AG09319 (cell line): ENCODE measurements at regions not wholly inside any gene's neighbourhood (a gene's known extent, or its start where the extent isn't known, plus 50 kb on each side); places are given as distances from the start of the nearest gene placed in this dataset.

Source experiments
- DNase-seq: peaks from one replicate; pipeline ENCODE4 v3.0.0-alpha.2; 2010; ENCODE audit warnings: low read depth; ENCODE audit errors: extremely low read depth
- TF ChIP-seq, protein P1 (sequence below): IDR thresholded peaks from 2 replicates; pipeline ENCODE4 v1.5.1; 2011; ENCODE audit warnings: low read depth, mild to moderate bottlenecking, inconsistent platforms, low read length, moderate library complexity

DNA sequence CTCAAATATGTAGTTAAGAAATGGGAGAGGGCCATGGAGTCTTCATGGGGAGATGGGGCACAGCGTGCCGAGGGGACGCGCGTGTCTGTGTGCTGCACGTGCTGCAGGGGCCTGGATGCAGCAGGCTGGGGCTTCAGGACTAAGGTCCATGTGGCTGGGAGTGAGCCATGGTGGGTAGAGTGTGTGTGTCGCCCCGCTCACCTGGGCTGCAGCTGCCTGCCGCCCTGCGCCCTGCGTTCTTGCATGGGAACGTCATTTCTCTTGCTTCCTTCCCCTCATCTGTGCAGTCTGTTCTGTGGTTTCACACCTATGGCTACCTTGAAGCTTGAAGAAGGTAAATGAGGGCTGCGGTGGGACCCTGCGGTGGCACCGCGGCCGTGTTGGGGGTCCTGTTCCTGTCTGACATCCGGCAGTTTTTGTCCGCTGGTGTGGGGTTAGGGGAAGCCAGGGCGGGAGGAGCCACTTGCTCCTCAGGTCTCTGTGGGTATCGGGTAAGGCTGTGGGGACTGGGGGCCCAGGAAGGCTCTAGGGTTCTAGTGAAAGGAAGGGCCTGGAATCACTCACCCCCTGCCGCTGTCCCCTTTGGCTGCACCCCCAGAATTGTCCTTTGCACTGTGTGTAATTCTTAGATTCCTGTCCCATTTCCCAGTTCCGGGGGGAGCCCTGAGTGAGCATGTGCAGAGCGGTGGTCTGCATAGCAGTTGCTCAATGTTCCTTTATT, 54.1 kb upstream of the HS6ST1 start:
- DNase-seq, result no peak

DNA sequence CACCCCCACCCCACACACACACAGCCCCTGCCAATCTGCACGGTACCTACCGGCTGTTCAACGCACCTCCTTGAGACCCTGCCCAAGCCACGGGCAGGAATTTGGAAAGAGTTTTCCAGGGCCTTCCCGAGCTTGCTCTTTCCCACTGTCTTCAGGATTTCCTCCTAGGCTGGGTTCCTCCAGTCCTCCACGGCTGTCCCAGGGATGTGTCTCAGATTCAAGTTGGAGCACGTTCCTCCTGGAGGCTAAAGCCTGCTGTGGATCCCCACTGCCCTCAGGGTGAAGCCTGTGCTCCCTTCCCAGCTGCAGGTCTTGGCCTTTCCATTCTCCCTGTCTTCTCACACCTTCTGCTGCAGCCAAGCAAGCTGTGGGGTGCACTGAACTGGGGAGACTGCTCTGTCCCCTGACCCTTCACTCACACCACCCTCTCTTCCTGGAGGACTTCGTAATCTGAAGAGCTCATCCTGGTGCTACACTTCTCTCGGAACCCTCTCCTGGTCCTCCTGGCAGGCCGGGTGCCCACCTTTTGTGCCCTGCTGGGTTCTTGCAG, 54.9 kb upstream of the HS6ST1 start:
- DNase-seq, result no peak
- TF ChIP-seq, protein P1, sequence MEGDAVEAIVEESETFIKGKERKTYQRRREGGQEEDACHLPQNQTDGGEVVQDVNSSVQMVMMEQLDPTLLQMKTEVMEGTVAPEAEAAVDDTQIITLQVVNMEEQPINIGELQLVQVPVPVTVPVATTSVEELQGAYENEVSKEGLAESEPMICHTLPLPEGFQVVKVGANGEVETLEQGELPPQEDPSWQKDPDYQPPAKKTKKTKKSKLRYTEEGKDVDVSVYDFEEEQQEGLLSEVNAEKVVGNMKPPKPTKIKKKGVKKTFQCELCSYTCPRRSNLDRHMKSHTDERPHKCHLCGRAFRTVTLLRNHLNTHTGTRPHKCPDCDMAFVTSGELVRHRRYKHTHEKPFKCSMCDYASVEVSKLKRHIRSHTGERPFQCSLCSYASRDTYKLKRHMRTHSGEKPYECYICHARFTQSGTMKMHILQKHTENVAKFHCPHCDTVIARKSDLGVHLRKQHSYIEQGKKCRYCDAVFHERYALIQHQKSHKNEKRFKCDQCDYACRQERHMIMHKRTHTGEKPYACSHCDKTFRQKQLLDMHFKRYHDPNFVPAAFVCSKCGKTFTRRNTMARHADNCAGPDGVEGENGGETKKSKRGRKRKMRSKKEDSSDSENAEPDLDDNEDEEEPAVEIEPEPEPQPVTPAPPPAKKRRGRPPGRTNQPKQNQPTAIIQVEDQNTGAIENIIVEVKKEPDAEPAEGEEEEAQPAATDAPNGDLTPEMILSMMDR, result no peak

More for the DNA sequence above, 54.1 kb upstream of the HS6ST1 start:
- TF ChIP-seq, protein P1, result no peak

DNA sequence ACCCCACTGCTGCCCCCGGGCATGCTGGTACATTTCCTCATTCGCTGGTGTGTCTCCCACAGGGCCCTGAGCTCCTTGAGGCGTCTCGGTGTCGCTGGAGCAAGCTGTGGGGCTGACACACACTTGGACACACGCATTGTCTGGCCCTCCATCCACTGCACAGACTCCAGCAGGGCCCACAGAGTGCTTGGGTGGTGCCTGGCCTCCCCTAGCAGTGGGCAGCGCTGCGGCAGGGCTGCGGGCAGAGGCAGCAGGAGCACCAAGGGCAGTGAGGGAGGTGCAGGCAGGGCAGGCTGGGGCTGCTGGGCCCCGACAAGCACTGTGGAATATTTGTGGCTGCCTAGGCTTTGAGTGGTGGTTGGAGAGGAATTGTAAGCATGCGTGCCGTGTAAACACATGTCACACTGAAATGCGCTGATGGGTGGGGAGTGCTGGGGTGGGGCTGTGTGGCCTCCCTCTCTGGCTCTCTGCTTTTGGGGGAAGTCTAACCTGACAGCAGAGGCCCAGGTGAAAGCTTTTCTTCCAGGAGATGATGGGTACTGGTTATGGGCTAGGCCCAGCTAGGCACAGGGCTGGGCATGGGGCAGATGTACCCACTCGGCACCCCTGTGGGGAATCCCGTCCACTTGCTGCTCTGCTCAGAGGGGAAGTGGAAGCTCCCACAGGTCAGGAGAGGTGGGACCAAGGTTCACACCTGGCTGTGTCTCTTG, 55.5 kb upstream of the HS6ST1 start:
- DNase-seq, result peak; percentile 51
- TF ChIP-seq, protein P1, result no peak

DNA sequence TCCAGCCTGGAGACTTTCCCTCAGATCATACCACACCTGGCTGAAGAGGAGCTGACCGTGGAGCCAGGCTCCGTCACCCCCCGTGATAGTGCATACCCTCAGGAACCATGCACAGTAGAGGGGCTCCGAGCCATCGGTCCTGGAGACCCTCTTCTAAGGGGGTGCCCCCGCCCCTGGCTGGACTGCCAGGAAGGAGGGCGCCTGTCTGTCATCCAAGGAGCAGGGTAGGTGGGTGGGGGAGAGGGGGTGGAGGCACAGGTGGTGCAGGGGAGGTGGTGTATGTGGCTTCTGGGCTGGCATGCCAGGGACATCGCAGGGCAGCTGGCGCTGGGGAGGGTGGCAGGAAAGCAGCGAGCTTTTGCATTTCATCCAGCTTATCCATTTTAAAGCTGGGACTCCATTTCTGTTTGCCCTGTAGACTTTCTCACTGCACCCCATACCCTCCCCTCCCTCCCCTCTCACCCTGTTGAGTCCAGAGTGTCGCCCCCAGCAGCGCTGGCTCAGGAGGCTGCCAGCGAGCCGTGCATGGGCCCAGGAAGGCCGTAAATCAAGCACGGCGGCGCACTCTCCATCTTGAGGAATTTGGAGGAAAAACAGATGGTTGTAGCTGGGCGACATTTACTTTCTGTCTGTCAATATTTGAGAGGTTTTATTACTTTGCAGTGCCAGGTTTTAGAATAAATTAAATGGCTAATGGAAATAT, 56.2 kb upstream of the HS6ST1 start:
- no peak for DNase-seq
- TF ChIP-seq, protein P1, result no peak

DNA sequence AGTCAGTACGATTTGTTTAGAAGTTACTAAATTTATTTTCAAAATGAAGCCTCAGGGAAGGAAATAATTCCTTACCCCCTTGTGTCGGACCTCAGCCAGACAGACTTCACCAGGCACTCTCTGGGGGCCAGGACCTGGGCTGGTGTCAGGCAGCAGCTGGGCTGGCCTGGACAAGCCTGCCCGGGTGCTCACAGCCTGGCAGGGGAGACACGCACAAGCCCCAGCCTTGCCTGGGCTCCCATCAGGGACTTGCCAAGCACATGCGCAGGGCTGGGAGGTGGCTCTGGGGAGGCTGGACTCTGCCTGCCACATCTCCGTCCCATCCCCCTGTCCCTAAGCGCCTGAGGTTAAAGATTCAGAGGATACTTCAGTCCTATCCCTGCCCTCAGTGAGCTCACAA, 56.8 kb upstream of the HS6ST1 start:
- no peak for DNase-seq

DNA sequence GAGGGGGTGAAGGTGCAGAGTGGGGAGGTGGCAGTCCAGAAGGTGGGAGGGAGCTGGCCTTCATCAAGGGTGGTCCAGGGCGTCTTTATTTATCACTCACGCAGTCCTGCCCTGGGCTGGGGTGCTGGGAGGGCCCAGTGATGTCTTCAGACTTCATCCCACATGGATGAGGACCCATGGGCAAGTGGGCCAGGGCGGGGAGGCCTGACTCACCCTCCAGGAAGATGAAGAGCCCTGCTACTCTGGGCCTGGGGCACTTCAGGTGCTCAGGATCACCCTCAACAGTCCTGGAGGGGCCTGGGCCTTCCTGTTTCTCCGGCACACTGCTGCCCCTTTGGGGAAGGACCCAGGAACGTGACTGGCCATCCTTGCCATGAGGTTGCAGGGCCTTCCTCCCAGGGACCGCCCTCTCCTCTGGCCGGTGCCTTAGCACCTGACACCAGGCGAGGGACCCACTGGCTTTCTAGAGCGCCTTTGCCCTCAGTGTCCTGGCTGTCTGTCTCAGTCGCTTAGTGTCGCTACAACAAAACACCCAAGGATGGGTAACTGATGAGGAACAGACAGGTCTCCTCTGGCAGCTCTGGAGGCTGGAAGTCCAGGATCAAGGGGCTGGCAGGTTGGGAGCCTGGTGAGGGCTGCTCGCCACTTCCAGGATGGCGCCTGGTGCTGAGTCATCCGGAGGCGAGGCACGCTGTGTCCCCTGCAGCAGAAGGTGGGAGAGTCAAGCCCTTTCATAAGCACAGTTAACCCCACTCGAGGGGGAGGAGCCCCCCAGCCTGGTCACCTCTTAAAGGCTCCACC, 57.8 kb upstream of the HS6ST1 start:
- DNase-seq, result no peak
- TF ChIP-seq, protein P1, result no peak

More for the DNA sequence above, 56.8 kb upstream of the HS6ST1 start:
- TF ChIP-seq, protein P1, result no peak
